ENCODE measurements at regions not wholly inside any gene's neighbourhood (a gene's known extent, or its start where the extent isn't known, plus 50 kb on each side); places are given as distances from the start of the nearest gene placed in this dataset.

DNA sequence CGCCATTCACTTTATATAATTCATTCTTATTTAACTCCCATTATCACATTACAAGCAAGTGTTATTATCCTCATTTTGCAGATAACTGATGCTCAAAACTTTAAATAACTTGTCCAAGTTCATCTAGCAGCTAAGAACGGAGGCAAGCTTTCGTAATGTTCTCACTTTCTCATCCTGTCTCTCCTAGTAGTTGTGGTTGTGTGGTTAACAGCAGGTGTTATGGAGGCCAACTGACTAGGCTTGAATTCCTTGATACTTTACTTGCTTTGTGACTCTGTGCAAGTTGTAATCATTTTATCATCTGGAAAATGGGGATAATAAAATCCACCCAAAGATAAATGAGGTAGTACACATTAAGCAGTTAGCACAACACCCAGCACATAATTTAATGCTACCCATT, 109.9 kb upstream of the PTPN13 start:
- TF ChIP-seq POLR2AphosphoS5 (IDR thresholded peaks at IDR 0.05; ENCODE audit: low read depth, low read length) (no peak), POLR2A (IDR thresholded peaks at IDR 0.05; ENCODE audit: low read depth, low read length) (no peak), TAF1 (IDR thresholded peaks at IDR 0.05; ENCODE audit: low read depth, low read length) (no peak), POU2F2 (IDR thresholded peaks at IDR 0.05; ENCODE audit: low read depth, low read length) (no peak), SPI1 (IDR thresholded peaks at IDR 0.05; ENCODE audit: low read depth, low read length) (no peak), PAX5 (IDR thresholded peaks at IDR 0.05; ENCODE audit: insufficient read depth, low read length, severe bottlenecking) (no peak)
